ENCODE measurements at regions not wholly inside any gene's neighbourhood (a gene's known extent, or its start where the extent isn't known, plus 50 kb on each side); places are given as distances from the start of the nearest gene placed in this dataset.

DNA sequence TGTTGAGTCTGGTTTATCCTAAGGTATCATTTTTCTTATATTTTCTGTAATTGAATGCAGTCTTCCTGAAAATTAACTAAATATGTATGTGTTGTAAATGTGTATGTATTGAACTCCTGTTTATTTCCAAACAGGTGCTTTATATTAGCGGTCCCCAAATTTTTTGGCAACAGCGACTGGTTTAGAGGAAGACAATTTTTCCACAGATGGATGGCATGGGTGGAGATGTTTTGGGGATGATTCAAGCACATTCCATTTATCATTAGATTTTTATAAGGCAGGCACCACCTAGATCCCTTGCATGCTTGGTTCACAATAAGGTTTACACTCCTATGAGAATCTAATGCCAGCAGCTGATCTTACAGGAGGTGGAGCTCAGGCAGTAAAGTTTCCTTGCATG is 210.5 kb upstream of the ANO3 start:
- no peak for DNase-seq

- DNase-seq, result no peak
Measured at GRCh38 chr11:26126741-26127140, 205.2 kb upstream of the ANO3 start.

- no peak for DNase-seq
Measured at GRCh38 chr11:26127336-26127735, 204.6 kb upstream of the ANO3 start.

- DNase-seq, result no peak
Measured at GRCh38 chr11:26131406-26131805, 200.5 kb upstream of the ANO3 start.

- no peak for DNase-seq
Measured at GRCh38 chr11:26134053-26134452, 197.9 kb upstream of the ANO3 start.

DNA sequence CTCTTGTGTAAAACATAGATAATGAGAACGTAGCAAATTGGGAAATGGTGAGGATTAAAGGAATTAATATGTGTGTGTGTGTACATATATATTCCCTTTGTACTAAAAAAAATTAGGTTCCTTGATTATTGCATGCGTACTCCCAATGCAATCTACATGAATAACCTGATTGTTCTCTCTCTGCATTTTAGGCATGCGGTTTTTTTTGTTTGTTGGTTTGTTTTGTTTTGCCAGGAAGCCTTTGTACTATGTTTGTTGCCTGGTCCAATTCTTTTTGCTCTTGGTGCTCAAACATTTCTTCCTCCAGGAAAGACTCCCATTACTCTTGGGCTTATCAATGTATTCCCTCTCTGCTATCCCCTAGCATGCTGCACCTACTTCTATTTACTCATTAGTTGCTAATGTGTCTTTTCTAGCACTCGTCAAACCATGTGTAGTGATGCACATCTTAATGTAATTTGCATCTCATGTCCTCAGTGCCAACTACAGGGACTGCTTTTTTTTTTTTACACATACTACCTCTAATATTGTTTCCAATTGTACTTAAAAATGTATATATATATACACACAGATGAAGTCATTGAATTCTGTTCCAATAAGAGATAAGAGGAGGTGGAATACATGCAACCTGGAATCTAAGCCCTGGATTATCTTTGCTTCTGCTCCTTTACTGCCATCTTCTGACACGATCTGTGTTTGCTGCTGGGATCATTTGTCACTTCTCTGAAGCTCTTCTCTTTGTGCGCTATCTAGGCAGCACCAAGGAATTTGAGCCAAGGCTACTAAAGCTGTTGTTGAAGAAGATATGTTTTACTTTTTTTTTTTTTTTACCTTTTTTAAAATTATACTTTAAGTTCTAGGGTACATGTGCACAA is 197.2 kb upstream of the ANO3 start:
- DNase-seq, result no peak

DNA sequence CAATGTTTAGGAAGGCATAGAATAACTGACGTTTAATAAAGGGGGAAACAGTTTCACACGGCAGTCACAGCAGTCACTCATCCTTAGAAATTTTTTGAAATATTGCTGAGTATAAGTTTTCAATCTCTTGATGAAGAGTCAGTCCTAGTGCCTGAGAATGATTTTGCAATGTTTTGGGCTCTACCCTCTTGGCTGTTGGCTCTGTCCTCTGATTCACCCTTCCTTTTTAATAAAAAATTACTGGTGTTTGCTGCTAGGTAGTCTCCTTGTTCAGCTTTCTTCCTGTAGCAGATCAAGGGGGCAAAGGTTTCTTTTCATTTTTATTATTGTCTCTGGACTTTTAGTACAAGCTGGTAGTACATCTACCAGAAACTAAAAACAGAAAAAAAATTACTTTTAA is 194.3 kb upstream of the ANO3 start:
- DNase-seq, result no peak

GRCh38 chr11:26142891-26143290 is 189.0 kb upstream of the ANO3 start:
- no peak for DNase-seq

- no peak for DNase-seq
Measured at GRCh38 chr11:26143566-26144290, 188.2 kb upstream of the ANO3 start.

- no peak for DNase-seq
Measured at GRCh38 chr11:26144291-26144690, 187.6 kb upstream of the ANO3 start.

DNA sequence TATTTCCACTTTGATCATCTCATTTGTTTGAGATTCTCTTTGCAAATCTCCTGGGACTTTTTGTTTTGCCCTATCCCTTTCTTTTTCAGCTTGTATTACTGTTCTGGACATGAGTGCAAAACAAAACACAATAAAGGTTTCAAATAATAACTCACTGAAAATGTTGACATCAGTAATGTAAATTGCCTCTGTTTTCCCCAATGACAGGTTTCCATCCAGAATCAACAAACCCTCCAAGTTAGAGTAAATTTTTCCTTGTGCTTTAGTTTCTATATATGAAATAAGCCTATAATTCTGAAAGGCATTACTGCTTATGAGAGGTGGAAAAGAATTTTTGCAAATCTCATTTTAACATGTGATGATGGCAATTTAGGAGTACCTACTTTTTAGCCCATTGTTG is 187.0 kb upstream of the ANO3 start:
- no peak for DNase-seq

DNA sequence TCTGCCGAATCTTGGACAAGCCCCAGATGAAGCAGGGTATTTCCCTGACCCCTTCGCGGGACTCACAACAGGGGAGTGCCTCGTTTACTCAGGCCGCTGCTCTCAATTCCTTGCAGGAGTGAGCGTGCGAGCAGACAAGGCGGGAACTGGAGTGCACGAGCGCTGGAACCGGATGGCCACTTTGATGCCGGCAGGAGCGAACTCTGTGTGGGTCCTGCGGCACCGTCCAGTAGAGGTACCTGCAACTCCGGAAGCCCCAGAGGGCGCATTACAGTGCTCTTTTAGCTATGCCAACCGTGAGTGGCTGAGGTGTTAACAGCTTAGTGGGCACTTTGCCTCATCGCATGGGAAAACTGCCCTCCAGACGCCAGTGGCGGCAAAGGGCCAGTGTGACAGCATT is 182.3 kb upstream of the ANO3 start:
- DNase-seq, result no peak

DNA sequence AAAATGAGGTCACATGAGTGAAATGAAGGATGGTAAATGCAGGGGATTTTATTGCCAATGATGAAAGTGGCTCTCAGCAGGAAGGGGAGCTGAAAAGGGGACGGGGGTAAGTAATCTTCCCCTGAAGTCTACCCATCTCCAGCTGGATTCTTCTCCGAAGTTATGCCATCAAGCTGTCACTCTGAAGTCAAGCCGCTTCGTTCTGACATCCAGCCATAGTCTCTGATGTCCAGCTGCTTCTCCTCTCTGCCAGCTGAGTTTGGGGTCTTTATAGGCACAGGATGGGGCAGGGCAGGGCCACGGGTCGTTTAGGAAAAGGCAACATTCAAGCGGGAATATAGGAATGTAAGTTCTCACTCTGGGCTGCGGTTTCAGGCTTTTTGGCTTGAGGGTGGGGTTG is 181.9 kb upstream of the ANO3 start:
- DNase-seq, result no peak

DNA sequence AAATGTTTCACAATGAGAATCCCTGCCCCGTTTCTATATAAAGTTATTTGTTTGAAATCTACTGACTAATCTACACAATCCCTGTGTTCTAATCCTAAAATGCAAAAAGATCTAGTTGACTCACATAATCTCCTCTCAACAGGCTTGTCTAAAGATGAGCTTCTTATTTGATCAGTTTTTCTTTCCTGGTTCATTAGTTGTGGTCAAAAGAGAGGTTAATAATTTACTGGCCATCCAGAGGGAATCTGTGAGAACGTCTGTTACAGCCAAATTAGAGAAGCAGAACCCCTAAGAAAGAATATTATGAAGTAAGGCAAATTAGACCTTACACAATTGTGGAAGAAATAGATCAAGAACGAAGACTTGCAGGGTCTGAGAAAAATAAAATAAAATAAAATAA is 173.7 kb upstream of the ANO3 start:
- no peak for DNase-seq

DNA sequence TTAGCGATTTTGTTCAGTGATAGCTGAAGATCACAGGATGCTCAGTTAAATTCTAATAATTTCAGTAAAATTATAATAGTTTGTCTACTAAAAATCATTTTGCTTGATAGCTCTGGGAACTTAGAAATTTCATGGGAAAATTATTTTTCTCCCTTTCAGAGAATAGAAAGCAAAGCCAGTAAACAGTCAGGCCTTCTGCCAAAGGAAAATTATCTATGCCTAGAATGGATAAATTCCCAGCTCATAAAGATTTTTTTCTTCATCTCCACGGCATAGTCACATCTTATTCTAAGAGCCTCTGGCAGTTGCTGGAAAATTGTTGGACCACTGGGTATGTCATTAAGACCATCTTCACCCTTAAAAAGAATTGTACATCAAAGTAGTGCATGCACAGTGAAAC is 169.6 kb upstream of the ANO3 start:
- DNase-seq, result no peak

DNA sequence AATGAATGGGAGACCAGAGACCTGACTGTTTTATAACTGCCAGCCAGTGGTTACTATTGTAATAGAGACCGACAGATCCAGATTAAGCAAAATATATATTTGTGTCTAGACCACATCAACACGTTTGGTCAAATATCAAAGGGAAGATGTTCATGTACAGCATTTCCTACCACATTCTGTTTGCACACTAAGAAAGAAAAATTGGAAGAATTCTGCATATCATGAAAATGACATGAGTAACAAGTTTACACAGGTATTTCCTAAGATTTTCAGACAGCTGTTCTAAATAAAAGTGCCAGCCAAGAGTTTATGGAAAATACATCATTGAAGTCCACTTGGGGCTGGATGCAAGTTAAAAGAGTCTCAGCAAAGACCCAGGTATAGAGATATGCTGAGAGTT is 145.5 kb upstream of the ANO3 start:
- no peak for DNase-seq

DNA sequence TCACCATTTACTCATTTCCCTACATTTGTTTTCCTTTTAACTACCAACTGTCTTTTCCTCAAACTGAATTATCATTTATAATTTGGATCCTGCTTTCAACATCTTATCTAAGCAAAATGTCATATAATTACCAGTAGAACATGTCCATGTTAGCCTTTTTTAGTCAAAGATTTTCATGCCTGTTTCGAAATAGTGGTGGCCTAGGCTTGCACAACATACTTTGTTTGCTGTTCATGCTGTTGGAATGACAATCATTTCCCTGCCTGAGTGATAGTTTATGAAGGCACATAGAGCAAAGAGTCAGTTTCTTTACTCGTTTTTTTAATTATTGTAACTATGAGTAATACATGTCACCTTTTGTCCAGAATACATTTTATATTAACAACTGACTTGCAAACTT is 144.3 kb upstream of the ANO3 start:
- DNase-seq, result no peak

DNA sequence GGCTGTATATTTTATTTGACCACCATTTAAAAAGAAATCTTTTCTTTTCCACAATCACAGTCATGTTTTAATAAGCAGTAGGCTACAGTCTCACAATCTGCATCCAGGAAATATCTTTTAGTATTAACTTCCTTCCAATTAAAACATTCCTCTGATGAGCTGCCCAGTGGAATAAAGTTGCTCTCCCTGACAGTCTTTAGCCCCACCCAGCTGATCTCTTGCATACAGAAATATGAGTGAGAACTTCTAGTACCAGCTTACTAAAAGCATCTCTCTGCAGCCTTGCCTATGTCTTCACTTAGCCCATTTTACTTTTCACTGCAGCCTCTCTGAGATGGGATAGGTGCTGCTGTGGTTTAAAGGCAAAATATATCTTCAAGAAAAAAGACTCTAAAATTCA is 143.4 kb upstream of the ANO3 start:
- DNase-seq, result no peak

- no peak for DNase-seq
Measured at GRCh38 chr11:26191193-26191592, 140.7 kb upstream of the ANO3 start.

DNA sequence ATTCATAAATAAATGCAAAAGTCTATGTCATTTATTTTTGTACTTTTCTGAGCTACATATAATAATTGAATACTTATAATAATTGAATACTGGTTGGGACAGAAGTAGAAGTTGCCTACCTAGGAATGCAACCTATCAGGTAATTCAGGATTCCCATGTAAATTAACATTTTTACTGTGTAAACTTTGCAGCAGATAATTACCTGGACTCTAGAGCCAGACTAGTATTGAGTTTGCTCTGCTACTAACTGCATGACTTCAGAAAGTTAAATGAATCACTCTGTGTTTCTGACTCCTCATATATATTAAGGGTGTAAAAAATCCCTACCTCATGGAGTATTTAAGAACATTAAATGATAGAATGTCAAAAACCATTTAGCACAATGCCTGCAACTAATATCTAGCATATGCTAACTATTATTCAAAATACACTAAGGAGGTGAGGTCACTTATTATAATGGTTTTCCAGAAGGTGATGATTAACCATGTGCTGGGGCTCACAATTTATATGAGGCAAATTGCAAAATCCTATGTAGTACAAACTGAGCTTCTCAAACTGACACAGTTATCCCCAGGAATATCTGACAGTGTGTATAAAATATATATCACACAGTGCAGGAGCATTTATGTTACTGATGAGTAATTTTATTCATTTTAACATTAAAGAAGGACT is 138.1 kb upstream of the ANO3 start:
- no peak for DNase-seq

DNA sequence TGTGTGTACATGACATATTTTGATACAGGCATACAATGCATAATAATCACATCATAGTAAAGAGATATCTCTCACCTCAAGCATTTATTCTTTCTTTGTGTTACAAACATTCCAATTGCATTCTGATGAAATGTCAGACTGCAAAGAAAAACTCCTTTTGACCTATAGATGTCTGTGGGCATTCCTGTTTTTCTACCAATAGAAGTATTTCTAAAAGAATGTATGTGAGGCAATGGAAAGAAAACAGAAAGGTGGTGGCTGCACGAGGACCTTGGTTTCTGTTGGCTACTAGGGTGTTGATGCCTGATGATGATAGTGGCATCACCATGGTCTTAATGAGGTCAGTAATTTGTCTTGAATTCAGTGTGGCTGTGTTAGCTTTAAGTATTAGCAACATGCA is 137.0 kb upstream of the ANO3 start:
- no peak for DNase-seq

DNA sequence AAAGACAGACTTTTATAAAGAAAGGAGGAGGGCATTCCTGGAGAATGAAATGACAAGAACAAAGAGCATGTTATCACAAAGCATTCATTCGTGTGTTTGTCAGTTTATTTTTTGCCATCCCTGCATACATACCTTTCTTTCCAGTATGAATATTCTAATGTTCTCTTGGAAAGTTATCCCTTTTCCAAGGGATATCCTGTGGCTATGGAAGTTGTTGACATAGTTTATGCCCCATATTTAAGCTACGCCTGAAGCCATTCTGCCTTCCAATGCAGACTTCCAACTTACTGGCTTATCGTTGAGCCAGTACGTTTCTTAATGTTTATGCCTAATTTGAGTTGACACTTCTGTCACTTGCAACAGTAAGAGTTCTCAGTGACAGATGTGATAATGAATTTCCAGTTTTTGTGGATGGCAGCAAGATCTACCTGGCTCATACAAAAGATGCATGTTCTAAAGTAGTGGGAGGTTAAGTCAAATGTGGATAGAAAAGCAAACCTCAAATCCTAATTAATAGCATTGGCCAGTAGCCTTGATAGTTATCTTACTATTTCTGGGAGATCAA is 133.3 kb upstream of the ANO3 start:
- no peak for DNase-seq

DNA sequence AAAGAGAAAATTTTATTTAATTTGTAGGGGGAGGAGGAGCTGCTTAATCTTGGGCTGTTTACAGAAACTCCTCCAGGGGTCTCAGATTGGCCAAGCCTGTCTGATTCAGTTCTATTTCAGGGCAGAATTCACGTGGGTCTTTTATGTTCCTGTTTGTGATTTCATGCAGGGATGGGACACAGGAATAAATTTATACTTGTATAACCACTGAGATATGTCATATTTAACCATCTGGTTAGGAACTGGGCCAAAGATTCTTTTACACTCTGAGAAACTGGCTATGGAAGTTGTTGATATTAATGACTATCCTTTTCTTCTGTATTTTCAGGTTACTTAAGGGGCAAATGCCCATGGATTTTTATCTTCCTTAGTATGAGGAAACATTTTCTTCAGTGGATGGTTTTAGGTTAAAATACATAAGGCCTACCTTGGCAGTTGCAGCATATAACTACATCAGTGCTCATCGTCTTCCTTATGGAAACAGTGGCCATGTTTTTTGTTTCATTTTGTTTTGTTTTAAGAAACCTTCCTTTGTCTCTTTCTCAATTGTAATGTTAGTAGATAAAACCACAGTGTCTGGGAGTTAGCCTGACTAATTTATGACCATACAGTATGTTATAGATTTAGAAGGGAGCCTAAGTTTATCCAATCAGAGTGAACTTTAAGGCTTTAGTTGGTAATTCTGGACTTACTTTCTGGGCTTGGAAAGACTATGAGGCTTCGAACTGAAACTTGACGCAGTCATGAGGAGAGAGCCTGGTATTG is 132.4 kb upstream of the ANO3 start:
- no peak for DNase-seq

Data from CD4-positive, alpha-beta T cell treated with Interleukin-17A for 4 hours (primary cell).